Esophagus squamous epithelium (tissue), 5 donors: ENCODE measurements at regions not wholly inside any gene's neighbourhood (a gene's known extent, or its start where the extent isn't known, plus 50 kb on each side); places are given as distances from the start of the nearest gene placed in this dataset.

Source experiments
- DNase-seq: peaks from one replicate; lab custom pipeline; 2025; lab: John Stamatoyannopoulos, UW
- H3K27ac ChIP-seq, 4 donors: fragments of 200-600 bp; sonication (generic); one replicate each; pipeline ENCODE4 v1.5.1; 2016 to 2019; ENCODE audit warnings: mild to moderate bottlenecking in 1 of 4
- H3K27me3 ChIP-seq, 4 donors: fragments of 200-600 bp; sonication (generic); 1 replicate in 3 of 4; 2 replicates in 1 of 4; pipeline versions ENCODE4 v1.5.1 to v1.6.0; 2017 to 2021; ENCODE audit warnings: antibody characterized with exemption in 1 of 4
- H3K36me3 ChIP-seq, 3 donors: fragments of 200-600 bp; sonication (generic); one replicate each; pipeline ENCODE4 v1.5.1; 2016 to 2019
- H3K4me1 ChIP-seq, 3 donors: fragments of 200-600 bp; sonication (generic); one replicate each; pipeline ENCODE4 v1.5.1; 2017 to 2019
- H3K4me3 ChIP-seq, 4 donors: fragments of 200-600 bp; sonication (generic); 1 replicate in 3 of 4; 2 replicates in 1 of 4; pipeline ENCODE4 v1.5.1; 2016 to 2019; ENCODE audit warnings: mild to moderate bottlenecking in 2 of 4, moderate library complexity in 1 of 4
- H3K9me3 ChIP-seq, 3 donors: fragments of 200-600 bp; sonication (generic); one replicate each; pipeline ENCODE4 v1.5.1; 2016 to 2019
- CTCF ChIP-seq, 6 experiments: fragments of 450-650 bp in 4 of 6; fragments of 200-600 bp in 2 of 6; sonication (generic) in 2 of 6; IDR thresholded peaks; one replicate each; pipeline ENCODE4 v1.5.1; 2016 to 2019; ENCODE audit warnings: antibody characterized with exemption in 6 of 6, mild to moderate bottlenecking in 4 of 6, moderate library complexity in 4 of 6
- POLR2A ChIP-seq, 4 donors: fragments of 450-650 bp; IDR thresholded peaks; one replicate each; pipeline ENCODE4 v1.6.1; 2017; ENCODE audit warnings: antibody characterized with exemption in 4 of 4, mild to moderate bottlenecking in 4 of 4, moderate library complexity in 3 of 4
- WGBS, 2 donors: methylation state at CpG; one replicate each; pipeline ENCODE4 v1.1.5; 2018; 5-methylcytosine and 5-hydroxymethylcytosine counted together
- intact Hi-C: fragments of 100-400 bp; cut with DNase I; formaldehyde crosslinking; loops from one replicate; pipeline ENCODE4 v1.15.0; 2022
- donor health status: DM: yes; HTN: yes; CAD: no.

- no peaks in the 10 kb centered on the region for H3K9me3 ChIP-seq
- no peak overlapping the region for H3K27ac ChIP-seq
- H3K27me3 ChIP-seq, result no peaks in the 10 kb centered on the region
- intact Hi-C loops, result no loop called here
- H3K4me3 ChIP-seq, result no peak overlapping the region
- TF ChIP-seq CTCF (IDR thresholded peaks at IDR 0.05), result no peak
- no peak for TF ChIP-seq POLR2A (IDR thresholded peaks at IDR 0.05)
- H3K4me1 ChIP-seq, result no peaks in the 10 kb centered on the region
- DNase-seq, result no peak
- 61 to 75% methylated on average over 3 of the region's 3 CpGs for WGBS, 2 donors
- H3K36me3 ChIP-seq, result no peaks in the 10 kb centered on the region
Observed at GRCh38 chr15:97661796-97662195, 298.7 kb upstream of the ARRDC4 start.

- Histone ChIP-seq H3K27me3 (no peaks in the 10 kb centered on the region), H3K27ac (no peak overlapping the region), H3K4me1 (no peaks in the 10 kb centered on the region), H3K9me3 (no peaks in the 10 kb centered on the region), H3K36me3 (no peaks in the 10 kb centered on the region), H3K4me3 (no peak overlapping the region)
- TF ChIP-seq CTCF (IDR thresholded peaks at IDR 0.05), result no peak
- TF ChIP-seq POLR2A (IDR thresholded peaks at IDR 0.05), result no peak
- WGBS, 2 donors, result 74 to 80% methylated on average over 1 to 2 of the region's 2 CpGs
- no peak for DNase-seq
- intact Hi-C loops, result no loop called here
Observed at GRCh38 chr15:97672586-97672985, 287.9 kb upstream of the ARRDC4 start.

- Histone ChIP-seq H3K9me3 (no peaks in the 10 kb centered on the region), H3K27ac (no peak overlapping the region), H3K4me3 (no peak overlapping the region), H3K27me3 (no peaks in the 10 kb centered on the region), H3K4me1 (no peaks in the 10 kb centered on the region), H3K36me3 (no peaks in the 10 kb centered on the region)
- TF ChIP-seq CTCF (IDR thresholded peaks at IDR 0.05) (no peak), POLR2A (IDR thresholded peaks at IDR 0.05) (no peak)
- intact Hi-C loops, result no loop called here
- 63 to 65% methylated on average over 2 of the region's 2 CpGs for WGBS, 2 donors
- DNase-seq, result no peak
Observed at GRCh38 chr15:97678656-97679055, 281.8 kb upstream of the ARRDC4 start.

- H3K27ac ChIP-seq, result no peak overlapping the region
- no peaks in the 10 kb centered on the region for H3K36me3 ChIP-seq
- no peaks in the 10 kb centered on the region for H3K4me1 ChIP-seq
- no peak for TF ChIP-seq CTCF (IDR thresholded peaks at IDR 0.05)
- TF ChIP-seq POLR2A (IDR thresholded peaks at IDR 0.05), result no peak
- no peak overlapping the region for H3K4me3 ChIP-seq
- 56 to 61% methylated on average over 6 of the region's 6 CpGs for WGBS, 2 donors
- no peaks in the 10 kb centered on the region for H3K9me3 ChIP-seq
- no peak for DNase-seq
- intact Hi-C loops, result no loop called here
- no peaks in the 10 kb centered on the region for H3K27me3 ChIP-seq
Observed at GRCh38 chr15:97679106-97679688, 281.3 kb upstream of the ARRDC4 start.

- Histone ChIP-seq H3K27me3 (no peaks in the 10 kb centered on the region), H3K36me3 (no peaks in the 10 kb centered on the region), H3K4me1 (no peaks in the 10 kb centered on the region), H3K27ac (no peak overlapping the region), H3K4me3 (no peak overlapping the region), H3K9me3 (no peaks in the 10 kb centered on the region)
- WGBS, 2 donors, result 58 to 61% methylated on average over 5 of the region's 5 CpGs
- no peak for DNase-seq
- intact Hi-C loops, result no loop called here
- TF ChIP-seq CTCF (IDR thresholded peaks at IDR 0.05) (no peak), POLR2A (IDR thresholded peaks at IDR 0.05) (no peak)
Observed at GRCh38 chr15:97680606-97681220, 279.8 kb upstream of the ARRDC4 start.
